Peyer's patch (tissue), 4 donors: ENCODE measurements at regions not wholly inside any gene's neighbourhood (a gene's known extent, or its start where the extent isn't known, plus 50 kb on each side); places are given as distances from the start of the nearest gene placed in this dataset.

Source experiments
- CTCF ChIP-seq, 6 experiments: fragments of 450-650 bp in 4 of 6; fragments of 200-600 bp in 2 of 6; sonication (generic) in 1 of 6; IDR thresholded peaks; one replicate each; pipeline ENCODE4 v1.5.1; 2017 to 2019; ENCODE audit warnings: antibody characterized with exemption in 6 of 6, mild to moderate bottlenecking in 3 of 6, moderate library complexity in 1 of 6
- POLR2A ChIP-seq, 2 donors: fragments of 450-650 bp; IDR thresholded peaks; one replicate each; pipeline ENCODE4 v1.5.1; 2017; ENCODE audit warnings: antibody characterized with exemption in 2 of 2, mild to moderate bottlenecking in 2 of 2, moderate library complexity in 2 of 2

- TF ChIP-seq CTCF (IDR thresholded peaks at IDR 0.05): no peak
- no peak for TF ChIP-seq POLR2A (IDR thresholded peaks at IDR 0.05)
Measured at GRCh38 chr13:75123428-75123827, 358.5 kb downstream of the TBC1D4 start.
